HG03457 (cell line): ENCODE measurements at regions not wholly inside any gene's neighbourhood (a gene's known extent, or its start where the extent isn't known, plus 50 kb on each side); places are given as distances from the start of the nearest gene placed in this dataset.

ENCODE experiments used
- ATAC-seq: cut with Tn5 transposase; IDR thresholded peaks from one replicate; pipeline ENCODE4 v1.9.1; 2021; ENCODE audit warnings: moderate number of reproducible peaks; ENCODE audit not compliant: unreplicated experiment

DNA sequence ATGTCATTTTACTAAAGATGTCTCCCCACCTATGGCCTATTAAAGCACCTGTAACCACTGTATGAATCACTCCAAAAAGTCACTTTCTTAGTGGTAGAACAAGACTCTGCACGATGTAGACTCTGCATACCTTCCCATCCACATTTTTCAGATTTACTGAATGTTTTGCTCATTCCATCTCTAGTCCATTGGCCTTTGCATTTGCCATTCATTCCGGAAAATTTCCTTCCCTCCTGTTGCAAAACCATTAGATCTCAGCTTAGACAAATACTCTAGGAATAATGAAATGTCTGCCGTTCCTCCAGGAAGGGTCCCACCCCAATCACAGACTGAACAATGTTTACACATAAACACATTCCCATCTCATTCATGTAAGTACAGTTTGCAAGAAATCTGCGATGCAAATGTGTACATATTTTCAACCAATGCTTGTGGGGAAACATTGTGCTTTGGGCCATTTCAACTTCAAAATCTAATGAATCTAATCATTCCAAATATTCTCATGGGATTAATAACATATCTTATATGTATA lies 146.3 kb upstream of the XYLT1 start:
- no peak for ATAC-seq

DNA sequence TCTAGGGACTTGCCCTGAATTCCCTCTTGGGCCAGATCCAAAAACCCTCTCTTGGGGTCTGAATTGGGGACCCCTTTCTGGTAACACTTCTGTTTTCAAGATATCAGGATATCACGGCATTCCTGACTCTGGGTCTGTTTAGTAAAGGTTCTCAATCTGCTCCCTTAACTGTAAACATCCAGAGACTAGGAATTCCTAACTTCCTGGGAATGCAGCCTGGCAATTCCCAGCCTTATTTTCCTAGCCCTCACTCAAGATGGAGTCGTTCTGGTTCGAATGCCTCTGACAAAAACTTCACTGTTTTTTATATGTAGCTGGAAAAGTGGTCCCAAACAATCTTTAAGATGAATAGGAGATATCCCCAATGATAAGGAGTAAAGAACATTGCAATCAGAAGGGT lies 141.6 kb upstream of the XYLT1 start:
- ATAC-seq, result no peak

DNA sequence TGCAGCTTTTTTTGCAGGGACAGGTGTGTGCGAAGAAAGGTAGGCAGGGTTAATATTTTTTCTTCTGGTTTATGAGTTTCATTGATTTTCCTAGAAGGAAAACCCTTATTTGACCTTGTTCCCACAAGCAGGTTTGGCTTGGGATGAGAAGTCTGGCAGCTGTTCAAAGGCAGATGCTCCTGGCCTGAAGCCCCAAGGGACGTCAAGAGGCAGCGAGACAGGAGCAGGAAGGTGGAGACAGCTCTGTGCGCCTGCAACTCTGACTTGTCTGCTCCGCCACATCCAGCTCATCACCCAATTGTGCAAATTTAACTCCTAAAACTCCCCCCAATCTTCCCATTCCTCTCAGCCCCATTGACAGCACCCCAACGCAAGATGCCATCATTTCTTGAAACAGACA lies 136.8 kb upstream of the XYLT1 start:
- no peak for ATAC-seq

DNA sequence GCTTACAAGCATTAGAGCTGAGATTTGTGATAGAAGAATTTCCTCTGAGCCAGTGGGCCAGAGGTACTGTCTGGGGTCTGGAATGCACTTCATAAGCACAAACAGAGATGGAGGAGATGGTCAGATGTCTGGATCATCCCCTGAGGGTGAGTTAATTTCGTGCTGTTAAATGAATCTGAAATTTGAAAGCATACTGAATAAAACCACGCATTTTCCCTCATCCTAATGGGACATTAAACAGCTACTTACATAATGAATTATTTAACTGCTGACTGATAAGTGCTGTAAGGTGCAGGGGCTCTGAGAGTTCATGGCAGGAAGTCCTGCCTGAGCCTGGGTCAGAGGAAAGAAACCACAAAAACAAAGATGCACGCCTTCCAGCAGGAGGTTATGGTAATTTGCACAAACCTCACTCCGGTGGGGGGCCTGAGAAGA lies 136.3 kb upstream of the XYLT1 start:
- no peak for ATAC-seq

DNA sequence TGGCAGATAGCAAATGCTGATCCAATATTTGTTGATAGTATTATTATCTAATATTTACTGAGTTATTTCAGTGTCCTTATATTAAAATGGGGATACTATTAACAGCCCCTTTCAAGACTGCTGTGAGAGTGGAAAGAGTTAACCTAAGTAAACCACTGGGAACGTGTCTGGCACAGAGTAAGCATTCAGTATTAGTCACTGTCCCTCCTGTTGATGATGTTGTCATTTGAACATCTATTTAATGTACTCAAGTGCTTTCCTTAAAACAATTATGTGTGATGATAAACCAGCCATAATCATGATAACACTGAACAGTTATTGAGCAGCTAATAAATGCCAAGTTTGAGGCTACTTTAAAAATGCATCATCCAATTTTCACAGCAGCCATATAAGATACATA lies 135.7 kb upstream of the XYLT1 start:
- no peak for ATAC-seq

DNA sequence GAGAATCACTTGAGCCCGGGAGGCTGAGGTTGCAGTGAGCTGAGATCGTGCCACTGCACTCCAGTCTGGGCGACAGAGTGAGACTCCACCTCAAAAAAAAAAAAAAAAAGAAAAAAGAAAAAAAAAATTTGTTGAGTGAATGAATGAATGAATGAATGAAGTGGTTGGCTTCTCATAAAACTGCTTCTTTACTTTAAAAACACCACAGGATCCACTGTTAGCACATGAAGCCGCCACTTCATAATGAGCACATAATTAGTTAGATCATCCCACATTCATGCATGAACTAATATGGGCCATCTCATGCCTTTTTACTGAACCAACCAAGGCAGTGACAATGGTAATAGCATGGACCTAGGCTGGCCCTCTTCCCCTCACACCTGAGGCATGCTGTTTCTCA lies 135.0 kb upstream of the XYLT1 start:
- no peak for ATAC-seq

DNA sequence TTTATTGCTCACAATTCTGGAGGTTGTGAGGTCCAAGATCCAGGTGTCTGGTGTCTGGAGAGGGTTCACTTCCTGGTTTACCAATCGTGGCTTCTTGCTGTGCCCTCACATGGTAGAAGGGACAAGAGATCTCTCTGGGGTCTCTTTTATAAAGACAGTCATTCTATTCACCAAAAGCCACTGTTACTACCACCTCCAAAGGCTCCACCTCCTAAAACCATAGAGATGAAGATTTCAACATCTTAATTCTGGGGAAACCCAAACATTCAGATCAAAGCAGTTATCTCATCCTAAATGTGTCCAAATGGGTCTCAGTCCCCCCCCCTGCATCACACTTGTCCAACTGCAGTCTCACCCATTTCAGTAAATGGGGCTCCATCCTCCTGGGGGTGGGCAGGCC lies 132.9 kb upstream of the XYLT1 start:
- no peak for ATAC-seq

DNA sequence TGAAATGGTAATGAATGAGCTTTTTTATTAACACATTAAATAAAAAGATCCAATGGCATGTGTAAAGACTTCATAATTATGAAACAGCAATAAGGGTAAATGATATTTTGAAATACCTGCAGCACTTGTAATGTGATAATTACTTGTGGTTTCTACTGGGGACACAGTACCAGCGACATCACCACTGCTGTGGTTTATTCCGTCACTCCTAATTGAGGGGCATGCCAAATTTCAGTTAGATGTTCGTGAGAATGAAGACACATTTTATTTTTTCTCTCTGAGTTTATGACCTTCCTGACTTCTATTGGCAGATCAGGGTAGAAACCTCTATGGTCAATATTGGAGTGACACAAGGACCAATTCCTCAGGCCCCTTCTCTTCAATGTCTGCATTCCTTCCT lies 131.9 kb upstream of the XYLT1 start:
- ATAC-seq, result no peak

DNA sequence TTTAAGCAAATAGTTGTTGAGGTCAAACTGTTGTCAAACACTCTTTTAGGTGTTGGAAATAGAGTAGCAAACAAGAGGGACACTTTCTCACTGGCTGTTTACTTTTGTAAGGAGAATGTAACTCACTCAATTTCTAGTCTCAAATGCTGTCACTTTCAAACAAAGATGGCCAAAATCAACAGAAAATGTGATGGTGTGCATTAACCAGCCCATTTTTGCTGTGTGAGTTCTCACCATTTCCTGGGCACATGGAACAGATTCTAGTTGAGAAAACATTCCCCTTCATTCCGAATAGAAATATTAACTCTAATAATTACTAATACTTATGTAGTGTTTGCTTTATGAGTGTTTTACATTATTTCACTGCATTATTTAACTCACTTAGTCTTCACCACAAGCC lies 128.2 kb upstream of the XYLT1 start:
- no peak for ATAC-seq

DNA sequence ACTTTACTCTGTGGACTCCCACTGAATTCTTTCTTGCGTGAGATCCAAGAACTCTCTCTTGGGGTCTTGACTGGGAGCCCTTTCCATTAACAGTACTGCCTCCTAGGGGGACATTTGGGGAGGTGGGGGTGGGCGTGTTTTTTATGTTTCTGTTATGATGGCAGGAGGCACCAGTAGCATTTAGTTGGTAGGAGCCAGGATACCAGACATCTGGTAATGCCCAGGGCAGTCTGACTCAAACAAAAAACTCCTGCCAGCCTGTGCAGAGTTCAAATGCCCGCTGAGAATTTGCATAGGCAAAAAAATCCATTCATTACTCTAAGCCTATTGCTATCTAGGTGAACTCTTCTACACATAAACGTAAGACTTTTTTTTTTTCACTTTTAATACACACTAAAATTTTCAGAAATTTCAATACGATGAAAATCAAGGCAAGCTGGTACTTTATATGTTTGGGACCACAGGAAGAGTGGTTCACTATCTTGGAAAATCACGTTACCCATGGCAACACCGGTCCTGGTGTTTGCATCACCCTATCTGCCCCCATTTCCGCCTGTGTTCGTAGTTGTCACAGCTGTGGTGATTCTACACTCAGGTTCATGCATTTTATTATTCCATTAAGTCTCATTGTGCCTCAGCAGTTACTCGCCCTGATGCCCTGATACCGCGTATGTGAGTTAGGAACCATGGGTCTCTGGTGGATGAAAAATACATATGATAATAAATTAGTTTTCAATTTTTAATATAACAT lies 121.1 kb upstream of the XYLT1 start:
- no peak for ATAC-seq

DNA sequence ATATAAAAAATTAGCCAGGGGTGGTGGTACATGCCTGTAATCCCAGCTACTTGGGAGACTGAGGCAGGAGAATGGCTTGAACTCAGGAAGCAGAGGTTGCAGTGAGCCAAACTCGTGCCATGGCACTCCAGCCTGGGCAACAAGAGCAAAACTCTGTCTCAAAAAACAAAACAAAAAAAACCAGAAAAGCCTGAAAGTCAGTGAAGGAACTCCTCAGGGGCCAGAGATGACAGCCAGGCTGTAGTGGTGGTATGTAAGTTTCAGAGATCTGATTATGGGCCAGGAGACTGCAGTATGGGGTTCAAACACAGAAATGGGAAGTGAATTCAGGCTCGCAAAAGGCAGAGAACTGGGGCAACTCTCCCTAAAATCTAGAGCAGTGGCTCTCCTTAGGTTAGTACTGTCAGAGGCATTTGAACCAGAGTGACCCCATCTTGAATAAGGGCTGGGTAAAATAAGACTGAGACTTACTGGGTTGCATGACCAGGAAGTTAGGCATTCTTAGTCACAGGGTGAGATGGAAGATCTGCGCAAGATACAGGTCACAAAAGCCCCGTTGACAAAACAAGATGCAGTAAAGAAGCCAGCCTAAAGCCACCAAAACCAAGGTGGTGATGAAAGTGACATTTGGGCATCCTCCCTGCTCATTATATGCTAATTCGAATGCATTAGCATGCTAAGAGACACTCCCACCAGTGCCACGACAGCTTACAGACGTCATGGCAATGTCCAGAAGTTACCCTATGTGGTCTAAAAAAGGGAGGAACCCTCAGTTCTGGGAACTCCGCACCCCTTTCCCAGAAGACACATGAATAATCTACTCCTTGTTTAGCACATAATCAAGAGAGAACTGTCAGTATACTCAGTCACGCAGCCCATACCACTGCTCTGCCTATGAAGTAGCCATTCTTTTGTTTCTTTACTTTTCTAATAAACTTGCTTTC lies 120.2 kb upstream of the XYLT1 start:
- ATAC-seq, result no peak

DNA sequence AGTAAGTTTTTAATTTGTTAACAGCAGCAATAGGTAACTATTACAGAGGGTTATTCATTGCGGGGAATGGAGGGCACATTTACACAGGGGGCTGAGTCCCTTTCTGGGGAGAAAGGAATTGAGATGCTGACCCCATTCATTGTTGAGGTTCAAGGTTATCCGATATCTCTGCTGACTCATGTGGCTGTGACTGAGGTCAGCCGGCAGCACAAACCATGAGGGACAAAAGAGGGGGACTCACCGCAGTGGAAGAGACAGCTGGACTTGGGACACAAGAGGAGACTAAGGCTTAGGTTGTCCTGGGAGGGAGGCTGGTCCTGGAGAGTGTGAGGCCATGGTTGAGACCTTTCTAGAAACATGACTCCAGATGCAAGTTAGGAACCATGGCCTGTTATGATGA lies 119.1 kb upstream of the XYLT1 start:
- ATAC-seq, result no peak

DNA sequence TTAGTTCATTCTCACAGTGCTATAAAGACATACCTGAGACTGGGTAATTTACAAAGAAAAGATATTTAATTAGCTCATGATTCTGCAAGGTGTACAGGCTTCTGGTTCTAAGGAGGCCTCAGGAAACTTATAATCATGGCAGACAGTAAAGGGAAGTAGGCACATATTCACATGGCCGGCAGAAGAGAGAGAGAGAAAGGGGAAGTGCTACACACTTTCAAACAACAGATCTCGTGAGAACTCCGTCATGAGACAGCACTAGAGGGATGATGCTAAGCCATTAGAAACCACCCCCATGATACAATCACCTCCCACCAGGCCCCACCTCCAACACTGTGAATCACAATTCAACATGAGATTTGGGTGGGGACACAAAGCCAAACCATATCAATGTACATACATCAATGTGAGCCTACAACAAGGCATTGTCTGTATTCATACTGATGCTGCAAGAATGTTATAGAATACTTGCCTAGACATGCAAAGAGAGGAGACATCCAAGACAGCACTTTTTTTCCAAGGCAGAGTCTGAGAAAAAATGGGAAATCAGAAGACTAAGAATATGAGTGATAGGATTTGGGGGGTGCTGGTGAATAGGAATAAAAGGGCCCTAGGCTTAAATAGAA lies 114.8 kb upstream of the XYLT1 start:
- no peak for ATAC-seq

DNA sequence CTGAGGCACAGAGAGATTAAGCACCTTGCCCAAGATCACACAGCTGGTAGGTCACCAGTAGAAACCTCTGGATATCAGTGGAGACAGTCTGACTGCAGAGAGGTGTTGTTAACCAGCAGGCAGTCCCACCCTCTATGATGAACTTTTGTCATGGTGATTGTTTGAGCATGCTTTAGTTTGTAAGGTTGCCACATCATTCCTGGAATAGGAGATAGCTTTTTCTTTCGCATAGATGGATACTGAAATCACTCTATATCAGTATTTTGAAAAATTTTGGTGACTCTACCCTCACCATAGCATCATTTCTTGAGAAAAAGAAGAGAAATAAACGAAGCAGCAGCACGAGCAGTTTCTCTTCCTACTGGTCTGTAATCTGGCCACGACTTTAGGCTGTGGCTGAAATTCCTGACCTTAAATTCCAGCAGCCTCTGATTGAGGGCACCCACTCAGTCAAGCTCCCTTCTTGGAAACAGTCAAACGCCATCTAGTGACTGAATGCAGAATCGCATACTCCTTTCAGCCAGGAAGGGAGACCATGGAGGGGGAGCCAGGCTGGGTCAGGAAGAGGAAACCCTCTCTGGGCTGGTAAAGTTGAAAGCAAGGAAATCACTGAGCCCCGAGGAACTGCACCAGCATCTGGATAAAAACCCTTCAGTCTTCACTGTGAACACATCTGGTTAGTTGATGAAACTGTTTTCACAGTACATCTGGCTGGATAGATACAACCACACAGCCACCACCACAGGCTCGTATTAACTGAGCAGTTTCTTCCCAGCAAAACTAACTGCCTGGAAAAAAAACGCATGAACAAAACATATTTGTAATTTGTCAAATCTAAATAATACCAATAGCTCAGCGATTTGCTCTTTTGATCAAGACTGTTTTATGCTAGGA lies 108.5 kb upstream of the XYLT1 start:
- no peak for ATAC-seq

DNA sequence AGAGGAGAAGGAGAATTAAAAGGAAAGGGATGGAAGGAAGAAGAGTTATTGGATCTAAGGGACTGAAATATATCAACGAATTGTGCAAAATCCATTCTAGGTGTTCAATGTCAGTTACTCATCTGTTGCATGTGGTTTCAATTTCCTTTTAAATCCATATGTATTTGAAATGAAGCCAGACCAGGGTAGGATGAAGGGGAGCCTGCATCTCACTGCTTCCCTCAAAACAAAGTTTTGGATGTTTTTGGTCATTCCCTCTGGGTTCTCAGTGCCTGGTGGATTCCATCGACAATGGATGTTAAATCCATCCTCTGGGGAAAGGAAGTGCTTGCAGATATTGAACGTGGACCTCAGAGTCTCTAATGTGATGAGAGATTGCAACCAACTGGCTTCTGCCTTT lies 103.5 kb upstream of the XYLT1 start:
- no peak for ATAC-seq

DNA sequence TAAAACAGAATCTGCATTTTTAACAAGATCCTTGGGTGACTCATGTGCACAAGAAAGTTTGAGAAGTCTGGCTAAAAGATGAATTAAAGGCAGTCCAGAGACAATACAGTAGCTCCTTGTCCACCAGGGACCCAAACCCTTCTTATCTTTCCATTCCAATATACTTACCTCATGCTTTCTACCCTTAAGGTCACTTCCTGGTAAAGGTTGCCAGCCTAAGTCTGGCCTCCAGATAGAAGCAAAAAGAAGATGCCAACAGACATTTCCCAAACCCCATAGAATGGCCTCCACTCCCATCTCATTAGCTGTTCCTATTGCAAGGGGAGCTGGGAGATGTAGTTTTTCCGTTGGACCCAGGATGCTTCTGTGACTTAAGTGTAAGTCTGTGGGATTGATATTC lies 101.4 kb upstream of the XYLT1 start:
- no peak for ATAC-seq

DNA sequence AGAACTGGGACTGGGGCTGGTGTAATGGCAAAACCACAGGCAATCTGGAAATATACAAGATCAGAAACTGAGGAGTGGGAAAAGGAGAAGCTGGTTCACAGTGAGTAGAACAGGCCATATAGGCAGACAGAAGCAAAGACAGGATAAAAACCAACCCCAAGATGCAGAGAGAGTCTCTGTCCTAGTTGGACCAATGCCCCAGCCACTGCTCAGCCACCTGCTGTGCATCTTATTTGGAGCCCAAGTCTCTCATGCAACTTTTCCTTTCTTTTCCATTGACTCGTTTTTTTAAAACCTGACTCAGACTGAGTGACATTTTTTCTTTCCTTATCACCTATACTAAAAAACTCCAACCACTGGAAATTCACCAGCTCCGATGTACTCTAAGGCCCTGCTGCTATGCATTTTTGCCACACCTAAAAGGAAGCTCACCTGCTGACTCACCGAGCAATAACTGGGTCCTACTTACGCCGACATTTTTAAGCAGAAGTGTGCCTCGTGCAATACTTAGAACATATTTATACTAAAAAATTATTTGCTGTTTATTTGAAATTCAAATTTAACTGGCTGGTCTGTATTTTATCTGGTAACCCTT lies 100.8 kb upstream of the XYLT1 start:
- ATAC-seq, result no peak

DNA sequence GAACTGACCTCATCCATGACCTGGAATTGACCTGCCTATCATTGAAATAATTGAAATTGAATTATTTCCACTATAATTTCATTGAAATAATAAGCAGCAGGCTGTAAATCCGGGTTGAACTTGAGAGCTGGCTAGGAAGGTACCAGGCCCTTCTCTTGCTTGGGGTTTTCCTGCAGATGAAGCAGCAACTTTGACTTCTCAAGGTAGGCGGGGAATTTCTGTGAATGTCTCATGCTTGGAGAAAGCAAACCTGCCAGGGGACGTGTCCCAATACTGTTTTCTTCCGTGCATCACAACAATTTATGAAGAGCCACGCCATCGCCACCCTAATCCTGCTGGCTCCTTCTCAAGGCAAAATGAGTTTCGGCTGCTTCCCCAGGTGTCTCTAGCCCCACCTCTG lies 97.5 kb upstream of the XYLT1 start:
- ATAC-seq, result no peak

DNA sequence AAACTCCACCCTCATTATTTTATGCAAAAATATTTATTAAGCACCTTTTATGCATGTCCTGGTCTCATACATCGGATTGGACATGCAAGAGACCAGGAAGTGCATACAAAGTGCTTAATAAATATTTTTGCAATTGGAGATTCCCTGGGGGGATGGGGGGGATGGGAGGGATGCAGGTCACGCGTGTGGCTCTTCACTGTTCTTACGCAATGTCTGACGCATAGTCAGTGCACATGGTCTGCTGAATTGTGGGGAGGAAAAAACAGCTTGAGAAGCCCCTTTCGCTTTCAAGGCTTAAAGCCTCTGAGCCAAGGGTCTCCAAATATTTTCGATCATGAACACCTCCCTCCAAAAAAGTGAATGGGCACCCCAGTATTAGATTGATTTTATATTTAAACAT lies 96.7 kb upstream of the XYLT1 start:
- ATAC-seq, result no peak
